EL (cell line): ENCODE measurements at regions not wholly inside any gene's neighbourhood (a gene's known extent, or its start where the extent isn't known, plus 50 kb on each side); places are given as distances from the start of the nearest gene placed in this dataset.
A peak's percentile ranks its signal among the peaks of the same experiment; 100 is the strongest.

Source experiments
- DNase-seq: peaks from one replicate; pipeline ENCODE4 v3.0.0-alpha.2; 2016

DNA sequence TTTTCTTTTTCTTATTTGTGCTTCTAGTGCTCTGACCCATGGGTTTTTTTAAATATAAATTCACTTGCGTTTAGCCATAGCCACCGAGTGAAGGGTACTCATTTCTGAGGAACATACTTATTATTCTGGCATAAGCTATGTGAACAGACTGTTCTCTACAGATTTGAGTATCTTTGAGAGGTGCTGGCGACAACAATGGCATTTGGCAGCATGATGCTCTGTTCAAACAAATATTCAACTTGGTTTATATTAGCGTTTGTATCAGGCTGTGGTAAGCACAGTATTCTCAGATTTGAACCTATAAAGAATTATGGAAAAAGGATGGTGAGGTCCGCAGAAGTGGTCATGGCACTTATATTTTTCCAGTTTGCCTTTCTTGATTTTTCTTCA lies 108.7 kb upstream of the LIMCH1 start:
- DNase-seq = no peak

- peak; percentile 23 for DNase-seq
Observed at GRCh38 chr4:41430792-41431191, 107.2 kb upstream of the LIMCH1 start.

GRCh38 chr4:41431276-41431675 lies 106.7 kb upstream of the LIMCH1 start:
- no peak for DNase-seq

GRCh38 chr4:41432219-41432618 lies 105.7 kb upstream of the LIMCH1 start:
- DNase-seq = no peak

DNA sequence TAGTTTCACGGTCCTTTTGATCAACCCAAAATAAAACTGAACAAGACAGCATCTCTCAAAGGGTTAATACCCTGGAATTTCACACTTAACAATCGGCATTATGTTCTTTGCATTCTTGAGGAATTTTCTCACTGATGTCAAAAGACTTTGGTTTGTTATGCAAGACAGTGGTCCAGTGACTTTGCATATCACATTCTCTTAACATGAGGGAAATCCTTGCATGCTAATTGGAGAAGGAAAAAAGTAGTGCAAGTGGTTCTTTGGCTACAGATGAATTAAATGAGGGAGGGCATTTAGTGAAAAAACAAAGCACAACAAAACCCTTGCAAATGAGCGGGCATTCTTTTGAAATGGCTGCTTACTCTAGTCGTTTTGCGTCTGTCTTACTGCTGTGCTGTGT lies 105.1 kb upstream of the LIMCH1 start:
- peak; percentile 95 for DNase-seq

DNA sequence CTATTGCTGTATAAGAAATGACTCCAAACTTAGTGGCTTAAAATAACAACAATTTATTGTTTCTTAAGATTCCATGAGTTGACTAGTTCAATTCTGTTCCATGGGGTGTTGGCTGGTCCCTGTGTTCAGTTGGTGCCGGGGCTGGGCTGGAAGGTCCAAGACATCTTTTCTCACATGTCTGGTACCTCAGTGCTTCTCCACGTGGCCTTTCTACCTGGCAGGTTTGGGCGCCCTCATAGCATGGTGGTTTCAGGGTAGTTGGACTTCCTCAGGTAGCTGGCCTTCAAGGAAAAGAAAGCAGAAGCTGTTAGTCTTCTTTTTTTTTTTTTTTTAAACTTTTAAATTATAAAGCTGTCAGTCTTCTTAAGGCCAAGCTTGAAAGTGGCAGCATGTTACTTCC lies 104.6 kb upstream of the LIMCH1 start:
- DNase-seq = no peak

DNA sequence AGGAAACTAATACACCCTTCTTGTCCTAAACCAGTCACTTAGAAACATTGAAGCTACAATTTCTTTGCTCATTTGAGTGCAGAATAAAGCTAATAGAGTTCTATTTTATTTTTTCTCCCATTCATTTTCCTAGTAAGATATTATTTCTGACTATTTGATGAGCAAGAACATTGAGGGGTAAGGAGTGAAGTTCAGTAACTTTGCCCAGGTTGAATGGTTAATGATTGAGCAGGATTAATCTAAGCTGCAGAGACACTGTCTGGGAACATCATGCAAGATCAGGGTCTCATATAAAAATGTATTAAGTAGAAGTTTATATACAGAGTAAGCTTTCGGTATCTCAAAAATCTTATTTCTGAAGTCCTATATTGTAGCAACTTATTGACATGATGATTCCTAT lies 102.4 kb upstream of the LIMCH1 start:
- DNase-seq = no peak

- no peak for DNase-seq
Observed at GRCh38 chr4:41436419-41436818, 101.5 kb upstream of the LIMCH1 start.

DNA sequence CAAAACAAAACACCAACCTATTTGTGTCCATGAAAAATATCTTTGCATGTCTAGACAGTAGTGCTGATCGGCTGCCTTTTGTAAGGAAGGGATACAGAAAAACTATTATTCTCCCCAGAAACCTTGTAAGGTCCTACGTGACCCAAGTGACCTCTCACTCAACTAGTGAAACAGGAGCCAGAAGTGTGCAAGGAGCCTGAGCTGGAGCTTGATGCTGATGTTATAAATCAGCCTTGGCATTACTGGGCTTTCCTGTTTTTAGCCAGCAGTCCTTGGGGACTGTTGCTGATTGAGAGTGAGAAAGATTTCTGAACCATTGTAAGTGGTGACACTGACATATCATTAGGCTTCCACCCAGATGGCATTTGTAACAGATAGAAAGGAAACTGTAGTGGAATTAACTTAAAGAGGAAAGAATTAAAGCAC lies 100.8 kb upstream of the LIMCH1 start:
- DNase-seq = peak; percentile 26

DNA sequence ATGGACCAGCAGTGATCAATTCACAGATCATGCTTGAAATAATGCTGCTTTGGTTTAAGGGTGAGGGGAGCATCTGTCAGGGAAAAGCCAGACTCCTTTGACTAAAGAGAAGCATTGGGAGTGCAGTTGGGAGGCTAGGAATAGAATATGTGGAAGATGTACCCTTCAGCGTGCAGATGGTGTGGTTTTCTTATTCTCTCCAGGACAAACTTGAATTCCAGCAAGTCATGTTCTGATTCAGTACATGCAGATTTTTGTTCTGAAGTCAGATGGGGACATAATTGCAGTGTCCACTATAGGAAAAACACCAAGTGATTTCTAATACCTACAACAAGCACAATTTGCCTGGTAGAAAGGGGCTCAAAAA lies 99.0 kb upstream of the LIMCH1 start:
- no peak for DNase-seq

DNA sequence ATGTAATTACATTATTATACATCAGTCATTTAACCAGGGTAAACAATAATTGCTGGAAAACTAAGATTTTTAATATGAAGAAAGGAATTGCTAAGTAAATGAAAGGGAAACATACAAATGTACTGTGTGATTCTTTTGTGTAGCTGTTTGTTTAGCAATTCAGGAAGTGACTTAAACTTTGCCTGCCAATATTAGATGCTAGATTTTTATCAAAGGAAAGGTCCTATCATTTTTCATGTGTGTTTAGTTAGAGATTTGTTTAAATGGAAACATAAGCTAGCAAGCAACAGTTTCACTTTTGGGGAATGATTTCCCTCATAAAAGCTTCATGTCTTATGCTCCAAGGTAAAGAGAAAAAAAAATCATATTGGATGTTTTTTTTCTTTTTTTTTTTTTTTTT lies 95.1 kb upstream of the LIMCH1 start:
- DNase-seq = peak; percentile 31

DNA sequence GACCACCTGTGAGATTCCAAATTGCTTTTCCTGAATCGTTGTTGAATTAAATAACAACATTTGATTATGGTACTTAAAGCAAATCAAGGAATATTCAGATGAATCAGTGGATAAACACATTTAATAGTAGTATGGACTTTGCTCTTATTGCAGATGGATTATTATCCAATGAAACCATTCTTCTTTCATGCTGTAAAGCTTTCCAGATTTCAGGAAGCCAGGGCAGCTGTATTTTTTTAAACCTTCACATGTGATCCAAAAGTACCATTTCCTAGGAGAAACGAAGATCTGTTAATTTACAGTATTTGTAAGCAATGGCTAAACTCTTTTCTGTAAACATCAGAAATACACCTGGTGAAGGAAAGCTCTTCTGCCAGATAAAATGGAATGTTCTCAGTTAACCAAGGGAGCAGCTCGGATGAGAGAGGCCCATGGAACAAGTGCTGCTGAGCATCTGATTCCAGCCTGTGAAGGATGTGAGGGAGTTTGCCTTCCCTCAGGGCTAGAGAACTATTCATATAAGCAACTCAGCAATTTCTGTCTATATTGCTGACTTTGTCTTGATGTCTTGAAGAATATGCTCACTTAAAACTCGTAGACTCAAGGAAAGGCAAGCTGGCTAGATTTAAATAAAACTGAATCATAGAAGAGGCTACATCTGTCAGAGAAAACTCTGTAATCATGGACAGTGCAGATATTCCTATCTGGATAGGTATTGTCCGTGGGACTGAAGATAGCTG lies 94.4 kb upstream of the LIMCH1 start:
- DNase-seq = no peak

GRCh38 chr4:41446391-41446790 lies 91.6 kb upstream of the LIMCH1 start:
- DNase-seq = peak; percentile 21

GRCh38 chr4:41446981-41447725 lies 90.8 kb upstream of the LIMCH1 start:
- no peak for DNase-seq

GRCh38 chr4:41448934-41449333 lies 89.0 kb upstream of the LIMCH1 start:
- DNase-seq = peak; percentile 86

- no peak for DNase-seq
Observed at GRCh38 chr4:41451961-41452360, 86.0 kb upstream of the LIMCH1 start.

- no peak for DNase-seq
Observed at GRCh38 chr4:41452484-41453225, 85.3 kb upstream of the LIMCH1 start.

- no peak for DNase-seq
Observed at GRCh38 chr4:41454423-41454822, 83.5 kb upstream of the LIMCH1 start.

- DNase-seq = no peak
Observed at GRCh38 chr4:41455206-41455605, 82.8 kb upstream of the LIMCH1 start.

GRCh38 chr4:41456559-41457101 lies 81.3 kb upstream of the LIMCH1 start:
- no peak for DNase-seq

- no peak for DNase-seq
Observed at GRCh38 chr4:41458689-41459088, 79.3 kb upstream of the LIMCH1 start.

GRCh38 chr4:41460641-41461040 lies 77.3 kb upstream of the LIMCH1 start:
- DNase-seq = no peak

- DNase-seq = no peak
Observed at GRCh38 chr4:41461780-41462307, 76.1 kb upstream of the LIMCH1 start.
